CD4-positive, alpha-beta T cell treated with Interleukin-6 for 4 hours (primary cell): ENCODE measurements at regions not wholly inside any gene's neighbourhood (a gene's known extent, or its start where the extent isn't known, plus 50 kb on each side); places are given as distances from the start of the nearest gene placed in this dataset.

Experiments
- DNase-seq: peaks from one replicate; pipeline ENCODE4 v3.0.0-alpha.2; 2020; ENCODE audit warnings: mixed read lengths

- DNase-seq, result no peak
Measured at GRCh38 chr13:61852116-61852619, 436.5 kb upstream of the PCDH20 start.

GRCh38 chr13:61850794-61851193 lies 435.1 kb upstream of the PCDH20 start:
- DNase-seq, result no peak

- no peak for DNase-seq
Measured at GRCh38 chr13:61838568-61838967, 422.9 kb upstream of the PCDH20 start.

GRCh38 chr13:61833228-61833627 lies 417.6 kb upstream of the PCDH20 start:
- DNase-seq, result no peak

GRCh38 chr13:61831026-61831425 lies 415.4 kb upstream of the PCDH20 start:
- DNase-seq, result no peak

- DNase-seq, result no peak
Measured at GRCh38 chr13:61830475-61830874, 414.8 kb upstream of the PCDH20 start.

- DNase-seq, result no peak
Measured at GRCh38 chr13:61824168-61824567, 408.5 kb upstream of the PCDH20 start.

- DNase-seq, result no peak
Measured at GRCh38 chr13:61812286-61812685, 396.6 kb upstream of the PCDH20 start.

GRCh38 chr13:61810065-61810464 lies 394.4 kb upstream of the PCDH20 start:
- no peak for DNase-seq

GRCh38 chr13:61797397-61797796 lies 381.7 kb upstream of the PCDH20 start:
- DNase-seq, result no peak

- DNase-seq, result no peak
Measured at GRCh38 chr13:61795580-61795979, 379.9 kb upstream of the PCDH20 start.

- no peak for DNase-seq
Measured at GRCh38 chr13:61779456-61779855, 363.8 kb upstream of the PCDH20 start.

- DNase-seq, result no peak
Measured at GRCh38 chr13:61778531-61778930, 362.9 kb upstream of the PCDH20 start.

GRCh38 chr13:61777899-61778298 lies 362.2 kb upstream of the PCDH20 start:
- no peak for DNase-seq

GRCh38 chr13:61777271-61777670 lies 361.6 kb upstream of the PCDH20 start:
- DNase-seq, result no peak

GRCh38 chr13:61774903-61775302 lies 359.3 kb upstream of the PCDH20 start:
- no peak for DNase-seq

- DNase-seq, result no peak
Measured at GRCh38 chr13:61770681-61771080, 355.0 kb upstream of the PCDH20 start.

GRCh38 chr13:61768175-61768574 lies 352.5 kb upstream of the PCDH20 start:
- DNase-seq, result no peak

- DNase-seq, result no peak
Measured at GRCh38 chr13:61766667-61767058, 351.0 kb upstream of the PCDH20 start.

- DNase-seq, result no peak
Measured at GRCh38 chr13:61765940-61766666, 350.5 kb upstream of the PCDH20 start.

GRCh38 chr13:61765181-61765742 lies 349.6 kb upstream of the PCDH20 start:
- DNase-seq, result no peak

GRCh38 chr13:61761690-61762089 lies 346.0 kb upstream of the PCDH20 start:
- no peak for DNase-seq

GRCh38 chr13:61760102-61760501 lies 344.5 kb upstream of the PCDH20 start:
- no peak for DNase-seq

- DNase-seq, result no peak
Measured at GRCh38 chr13:61756031-61756430, 340.4 kb upstream of the PCDH20 start.

- DNase-seq, result no peak
Measured at GRCh38 chr13:61751039-61751438, 335.4 kb upstream of the PCDH20 start.
